ENCODE measurements at regions not wholly inside any gene's neighbourhood (a gene's known extent, or its start where the extent isn't known, plus 50 kb on each side); places are given as distances from the start of the nearest gene placed in this dataset. TPM values are rescaled to one million over a fixed set of nuclear protein-coding genes. Genes with fewer than 3 reads are reported as not detected.
"Not testable (repeated sequence)": the region's sequence is repeated elsewhere in the genome, so short reads cannot be mapped to it uniquely, and the experiment has no call there.

- DNase-seq (ENCODE audit: low read depth in 2 of 3, low spot score in 2 of 3), result not testable (repeated sequence)
These were observed 68.7 kb upstream of the ZFAND5 start for GRCh38 chr9:72433616-72434267.

- DNase-seq (ENCODE audit: low read depth in 2 of 3, low spot score in 2 of 3), result no peak
These were observed 66.0 kb upstream of the ZFAND5 start for GRCh38 chr9:72431036-72431435.

GRCh38 chr9:72428329-72428728 lies 63.3 kb upstream of the ZFAND5 start:
- no peak for DNase-seq (ENCODE audit: low read depth in 2 of 3, low spot score in 2 of 3)

- no peak for DNase-seq (ENCODE audit: low read depth in 2 of 3, low spot score in 2 of 3)
These were observed 62.8 kb upstream of the ZFAND5 start for GRCh38 chr9:72427801-72428200.

- no peak for DNase-seq (ENCODE audit: low read depth in 2 of 3, low spot score in 2 of 3)
These were observed 59.1 kb upstream of the ZFAND5 start for GRCh38 chr9:72424131-72424530.

GRCh38 chr9:72422214-72422613 lies 57.2 kb upstream of the ZFAND5 start:
- DNase-seq (ENCODE audit: low read depth in 2 of 3, low spot score in 2 of 3), result no peak

GRCh38 chr9:72420783-72421182 lies 55.8 kb upstream of the ZFAND5 start:
- DNase-seq (ENCODE audit: low read depth in 2 of 3, low spot score in 2 of 3), result no peak

GRCh38 chr9:72415948-72416347 lies 50.9 kb upstream of the ZFAND5 start:
- DNase-seq (ENCODE audit: low read depth in 2 of 3, low spot score in 2 of 3), result no peak

- DNase-seq (ENCODE audit: low read depth in 2 of 3, low spot score in 2 of 3), result no peak
These were observed 50.2 kb upstream of the ZFAND5 start for GRCh38 chr9:72415163-72415562.

Small RNAs in the stretch of these regions (small RNA-seq; reads per million reads assigned to genes)
- gene AL445646.1, result not detected

All from hematopoietic multipotent progenitor cell (in vitro differentiated cells).